K562 (cell line): ENCODE measurements at regions not wholly inside any gene's neighbourhood (a gene's known extent, or its start where the extent isn't known, plus 50 kb on each side); places are given as distances from the start of the nearest gene placed in this dataset.

Source experiments
- ATAC-seq: fragments of 200-7000 bp; cut with Tn5 transposase; 3 replicates; pipeline ENCODE4 v1.9.1; 2020; ENCODE audit warnings: moderate library complexity
- BruUV-seq: library from RNA; stranded (reverse); fragments of 400-500 nt; replicated peaks from 2 replicates; lab custom pipeline; 2021; lab: Mats Ljungman, UMichigan
- CTCF ChIA-PET: fragments of 300-600 bp; formaldehyde crosslinking; extraction: SDS; loops from one replicate; lab custom pipeline; 2021; ENCODE audit warnings: low intra/inter-chr PET ratio; lab: Yijun Ruan, JAX
- POLR2A ChIA-PET: fragments of 300-600, 350-650 bp; sonication (Branson Sonifier 250); formaldehyde crosslinking; extraction: SDS; loops from one replicate; lab custom pipeline; 2021; ENCODE audit warnings: antibody characterized with exemption, inconsistent platforms; lab: Yijun Ruan, JAX
- DNase-seq, 4 experiments: peaks; one replicate each; pipeline versions ENCODE4 v3.0.0 to v3.0.0-alpha.2; 2011 to 2018; ENCODE audit warnings: low spot score in 3 of 4, mixed read lengths in 3 of 4; ENCODE audit errors: extremely low read depth in 1 of 4
- FAIRE-seq: peaks from 2 replicates; lab custom pipeline; 2011; peaks lifted over from hg19 to GRCh38; lab: Jason Lieb, UNC
- H2AFZ ChIP-seq: 2 replicates; pipeline ENCODE4 v1.6.0; 2011; ENCODE audit warnings: low read depth, low read length, control low read depth, inconsistent platforms
- H3K27ac ChIP-seq: fragments of 200-600 bp; 3 replicates; pipeline ENCODE4 v1.8.0; 2011; ENCODE audit warnings: low read depth, mild to moderate bottlenecking, control low read depth, inconsistent platforms, low read length, moderate library complexity, mixed read lengths; ENCODE audit errors: extremely low read depth
- H3K27me3 ChIP-seq, 2 experiments: fragments of 300-600 bp in 1 of 2; 2 replicates in 1 of 2; 3 replicates in 1 of 2; pipeline versions ENCODE4 v1.6.0 to v1.8.0; 2011; ENCODE audit warnings: inconsistent platforms in 2 of 2, low read length in 2 of 2, mild to moderate bottlenecking in 1 of 2, mixed read lengths in 1 of 2, moderate library complexity in 1 of 2; ENCODE audit not compliant: control insufficient read depth in 2 of 2, insufficient read depth in 2 of 2
- H3K36me3 ChIP-seq: fragments of 300-600 bp; 3 replicates; pipeline ENCODE4 v1.8.0; 2011; ENCODE audit warnings: mild to moderate bottlenecking, low read length, inconsistent platforms; ENCODE audit not compliant: control insufficient read depth, insufficient read depth
- H3K4me1 ChIP-seq, 2 experiments: fragments of 200-600 bp in 1 of 2; replicated peaks in 1 of 2; 2 replicates in 1 of 2; 3 replicates in 1 of 2; pipeline versions ENCODE4 v1.5.1 to v1.8.0; 2011; ENCODE audit warnings: inconsistent platforms in 2 of 2, low read length in 2 of 2, mild to moderate bottlenecking in 1 of 2, mixed read lengths in 1 of 2, moderate library complexity in 1 of 2; ENCODE audit not compliant: control insufficient read depth in 2 of 2, insufficient read depth in 2 of 2
- H3K4me2 ChIP-seq: 2 replicates; pipeline ENCODE4 v1.6.1; 2011; ENCODE audit warnings: low read length, control low read depth, inconsistent platforms, mixed read lengths; ENCODE audit not compliant: insufficient read depth
- H3K4me3 ChIP-seq: fragments of 200-600 bp; sonication (generic), shearing (Covaris generic); 2 replicates; pipeline ENCODE4 v1.5.1; 2016; ENCODE audit warnings: control low read depth, inconsistent platforms
- H3K79me2 ChIP-seq: fragments of 200-600 bp; 3 replicates; pipeline ENCODE4 v1.8.0; 2011; ENCODE audit warnings: low read length, inconsistent platforms; ENCODE audit not compliant: control insufficient read depth, insufficient read depth
- H3K9ac ChIP-seq, 2 experiments: 2 replicates each; pipeline versions ENCODE4 v1.6.0 to v1.6.1; 2011; ENCODE audit warnings: low read depth in 2 of 2, low read length in 2 of 2, control low read depth in 1 of 2, inconsistent platforms in 1 of 2, mild to moderate bottlenecking in 1 of 2, mixed read lengths in 1 of 2; ENCODE audit not compliant: insufficient read depth in 1 of 2
- H3K9me1 ChIP-seq: one replicate; pipeline ENCODE4 v1.6.0; 2011; ENCODE audit warnings: inconsistent platforms, mild to moderate bottlenecking, low read length, moderate library complexity; ENCODE audit not compliant: control insufficient read depth, insufficient read depth
- H3K9me3 ChIP-seq: replicated peaks from 2 replicates; pipeline ENCODE4 v1.5.1; 2011; ENCODE audit warnings: low read depth, low read length, inconsistent platforms; ENCODE audit not compliant: control insufficient read depth, insufficient read depth
- H4K20me1 ChIP-seq: replicated peaks from 2 replicates; pipeline ENCODE4 v1.6.1; 2011; ENCODE audit warnings: low read length, inconsistent platforms, mixed read lengths; ENCODE audit not compliant: control insufficient read depth, insufficient read depth
- ARID4B ChIP-seq: sonication (generic); formaldehyde crosslinking; IDR thresholded peaks from 2 replicates; pipeline ENCODE4 v1.8.0; 2022; ENCODE audit warnings: mild to moderate bottlenecking, missing genetic modification reagents
- ETS2 ChIP-seq: IDR thresholded peaks from 2 replicates; pipeline ENCODE4 v1.6.1; 2016; ENCODE audit warnings: borderline replicate concordance, missing genetic modification characterization, mild to moderate bottlenecking, moderate library complexity, missing compliant biosample characterization; ENCODE audit not compliant: poor library complexity, severe bottlenecking
- GATAD2B ChIP-seq: fragments of 450-650 bp; IDR thresholded peaks from 2 replicates; pipeline ENCODE4 v1.6.1; 2017; ENCODE audit warnings: mild to moderate bottlenecking, borderline replicate concordance
- GMEB1 ChIP-seq: fragments of 250-450 bp; sonication (Bioruptor Pico); IDR thresholded peaks from 2 replicates; pipeline ENCODE4 v1.4.0; 2020; ENCODE audit warnings: mild to moderate bottlenecking
- KLF10 ChIP-seq: fragments of 250-450 bp; sonication (Bioruptor Pico); IDR thresholded peaks from 2 replicates; pipeline ENCODE4 v1.6.1; 2021; ENCODE audit warnings: matching md5 sums
- MXD1 ChIP-seq: fragments of 250-450 bp; sonication (Bioruptor Pico); IDR thresholded peaks from 2 replicates; pipeline ENCODE4 v1.8.0; 2021; ENCODE audit warnings: borderline replicate concordance, mild to moderate bottlenecking, moderate library complexity; ENCODE audit not compliant: poor library complexity, severe bottlenecking
- NFE2 ChIP-seq: IDR thresholded peaks from 2 replicates; pipeline ENCODE4 v1.6.1; 2014; ENCODE audit warnings: antibody characterized with exemption, low read depth
- RFX5 ChIP-seq: IDR thresholded peaks from 2 replicates; pipeline ENCODE4 v1.6.1; 2011; ENCODE audit warnings: low read depth, mild to moderate bottlenecking, improper control_type of control experiment, low read length
- RUNX1 ChIP-seq: sonication (generic); IDR thresholded peaks from 2 replicates; pipeline ENCODE4 v1.6.1; 2016; ENCODE audit warnings: antibody characterized with exemption, low read depth
- STAT5B ChIP-seq: fragments of 250-450 bp; sonication (Bioruptor Pico); IDR thresholded peaks from 2 replicates; pipeline ENCODE4 v1.8.0; 2021; ENCODE audit warnings: mild to moderate bottlenecking, inconsistent platforms
- TEAD1 ChIP-seq, 2 experiments: fragments of 450-650 bp in 1 of 2; sonication (generic) in 1 of 2; formaldehyde crosslinking; IDR thresholded peaks; 2 replicates each; pipeline versions ENCODE4 v1.4.0 to v1.8.0; 2020 to 2022; ENCODE audit warnings: mild to moderate bottlenecking in 2 of 2, missing genetic modification reagents in 1 of 2
- ZBTB33 ChIP-seq: sonication (generic); formaldehyde crosslinking; IDR thresholded peaks from 2 replicates; pipeline ENCODE4 v1.8.1; 2023; ENCODE audit warnings: mild to moderate bottlenecking, missing genetic modification reagents
- ZFP1 ChIP-seq: fragments of 450-650 bp; formaldehyde crosslinking; IDR thresholded peaks from 2 replicates; pipeline ENCODE4 v1.4.0; 2020; ENCODE audit warnings: mild to moderate bottlenecking, mixed read lengths
- ZNF408 ChIP-seq: fragments of 250-450 bp; sonication (Bioruptor Pico); IDR thresholded peaks from 2 replicates; pipeline ENCODE4 v1.4.0; 2020; ENCODE audit warnings: low read depth, mild to moderate bottlenecking, moderate library complexity
- WGBS: fragments of 100-300 bp; shearing (Covaris generic); methylation state at CpG from one replicate; pipeline ENCODE4 v1.1.6; 2016; ENCODE audit warnings: low coverage, mixed read lengths; ENCODE audit not compliant: insufficient coverage; ENCODE audit errors: missing lambda C conversion rate; 5-methylcytosine and 5-hydroxymethylcytosine counted together
- in situ Hi-C: fragments of 300-500 bp; cut with MboI; formaldehyde crosslinking; loops from 4 replicates; pipeline ENCODE4 v1.15.0; 2018; ENCODE audit warnings: inconsistent platforms, mixed read lengths
- intact Hi-C: fragments of 100-400 bp; cut with micrococcal nuclease; formaldehyde crosslinking; loops from 2 replicates; pipeline ENCODE4 v1.14.2; 2022

- CTCF ChIA-PET: no interaction called here
- no peak for ATAC-seq
- H3K27ac ChIP-seq: no peak overlapping the region
- no peaks in the 10 kb centered on the region for H3K9me1 ChIP-seq
- H2AFZ ChIP-seq: no peak overlapping the region
- 0% methylated on average over 4 of the region's 4 CpGs for WGBS
- POLR2A ChIA-PET: interaction anchor here (0.7 kb wide), 1 partner anchor 157 kb away, joined by 3 read pairs; no protein-coding TSS in a partner anchor
- H3K79me2 ChIP-seq: no peaks in the 10 kb centered on the region
- no peak for DNase-seq
- peaks cover 0 to 7% of the 10 kb centered on the region in 2 experiments; a peak in 1 of 5 replicates for H3K27me3 ChIP-seq
- H3K4me2 ChIP-seq: no peak overlapping the region
- no peaks in the 10 kb centered on the region for H3K9me3 ChIP-seq
- H3K4me3 ChIP-seq: no peak overlapping the region
- no TSS peak for BruUV-seq
- H3K36me3 ChIP-seq: no peaks in the 10 kb centered on the region
- H3K9ac ChIP-seq: no peak overlapping the region
- intact Hi-C loops: no loop called here
- no peaks in the 10 kb centered on the region for H3K4me1 ChIP-seq
- in situ Hi-C loops: no loop called here
- FAIRE-seq: no peak
- H4K20me1 ChIP-seq: no peaks in the 10 kb centered on the region
- no peak for TF ChIP-seq GATAD2B
- no peak for TF ChIP-seq ZBTB33 (CRISPR knock-in tag)
- no peak for TF ChIP-seq RFX5
- TF ChIP-seq TEAD1 (CRISPR knock-in tag; IDR thresholded peaks at IDR 0.05): no peak
- TF ChIP-seq ZFP1 (CRISPR knock-in tag): no peak
- TF ChIP-seq MXD1 (CRISPR knock-in tag): no peak
- no peak for TF ChIP-seq STAT5B (CRISPR knock-in tag)
- TF ChIP-seq GMEB1 (CRISPR knock-in tag): no peak
- TF ChIP-seq ARID4B (CRISPR knock-in tag): no peak
- no peak for TF ChIP-seq KLF10 (CRISPR knock-in tag)
- TF ChIP-seq ETS2 (tag): no peak
- TF ChIP-seq ZNF408 (CRISPR knock-in tag): no peak
- no peak for TF ChIP-seq NFE2
- TF ChIP-seq RUNX1: no peak
- TF ChIP-seq, all 486 proteins: peak for 0
These were observed 241.5 kb upstream of the PFKP start for GRCh38 chr10:2825841-2826240.
